HCT116 (cell line): ENCODE measurements at regions not wholly inside any gene's neighbourhood (a gene's known extent, or its start where the extent isn't known, plus 50 kb on each side); places are given as distances from the start of the nearest gene placed in this dataset.

Experiments used
- ATAC-seq: fragments of 200-7000 bp; cut with Tn5 transposase; 2 replicates; pipeline ENCODE4 v1.9.1; 2020; ENCODE audit warnings: mild to moderate bottlenecking, moderate library complexity
- BruUV-seq: library from RNA; stranded (reverse); fragments of 400-500 nt; replicated peaks from 2 replicates; lab custom pipeline; 2021; lab: Mats Ljungman, UMichigan
- CTCF ChIA-PET: fragments of 300-600 bp; sonication (Branson Sonifier 250); formaldehyde crosslinking; loops from one replicate; lab custom pipeline; 2021; ENCODE audit warnings: antibody characterized with exemption; lab: Charles Lee
- POLR2A ChIA-PET: fragments of 300-600, 350-600 bp; sonication (Branson Sonifier 250); formaldehyde crosslinking; loops from one replicate; lab custom pipeline; 2021; ENCODE audit warnings: antibody characterized with exemption; lab: Charles Lee
- RAD21 ChIA-PET, 2 experiments: fragments of 300-600 bp; sonication (Branson Sonifier 250); formaldehyde crosslinking; loops; one replicate each; lab custom pipeline; 2023; ENCODE audit warnings: low total read pairs in 2 of 2; ENCODE audit not compliant: uncharacterized antibody in 2 of 2, unreplicated experiment in 2 of 2, low non-redundant PET in 1 of 2; lab: Charles Lee
- DNase-seq: peaks from one replicate; pipeline ENCODE4 v3.0.0-alpha.2; 2010; ENCODE audit warnings: low read depth, low spot score
- H2AFZ ChIP-seq: fragments of 200-600 bp; shearing (Covaris generic), sonication (generic); 2 replicates; pipeline ENCODE4 v1.6.1; 2017; ENCODE audit warnings: low read depth, mixed run types, mixed read lengths, antibody characterized with exemption, low read length; ENCODE audit not compliant: poor library complexity, severe bottlenecking
- H3K27ac ChIP-seq: 2 replicates; pipeline ENCODE4 v1.5.1; 2012; ENCODE audit warnings: low read depth, low read length
- H3K27me3 ChIP-seq: fragments of 200-600 bp; sonication (generic); 2 replicates; pipeline ENCODE4 v1.6.1; 2016; ENCODE audit warnings: mixed run types, low read length, mixed read lengths; ENCODE audit not compliant: insufficient read depth
- H3K36me3 ChIP-seq, 2 experiments: fragments of 200-500 bp in 1 of 2; fragments of 200-600 bp in 1 of 2; sonication (Bioruptor generic) in 1 of 2; sonication (generic) in 1 of 2; 2 replicates each; pipeline versions ENCODE4 v1.5.1 to v1.6.1; 2014 to 2016; ENCODE audit warnings: low read length in 2 of 2, inconsistent platforms in 1 of 2, mixed read lengths in 1 of 2, mixed run types in 1 of 2; ENCODE audit not compliant: insufficient read depth in 2 of 2, control insufficient read depth in 1 of 2
- H3K4me1 ChIP-seq, 2 experiments: fragments of 200-600 bp in 1 of 2; sonication (generic) in 1 of 2; 2 replicates each; pipeline versions ENCODE4 v1.5.1 to v1.6.1; 2012 to 2017; ENCODE audit warnings: low read length in 2 of 2, inconsistent platforms in 1 of 2, mild to moderate bottlenecking in 1 of 2, mixed read lengths in 1 of 2, mixed run types in 1 of 2, moderate library complexity in 1 of 2; ENCODE audit not compliant: insufficient read depth in 2 of 2, control insufficient read depth in 1 of 2
- H3K4me2 ChIP-seq: fragments of 200-600 bp; sonication (generic); 2 replicates; pipeline ENCODE4 v1.6.1; 2017; ENCODE audit warnings: mixed run types, low read length, mixed read lengths
- H3K4me3 ChIP-seq, 2 experiments: fragments of 200-600 bp in 1 of 2; sonication (generic) in 1 of 2; replicated peaks in 1 of 2; 2 replicates each; pipeline ENCODE4 v1.5.1; 2011 to 2016; ENCODE audit warnings: low read length in 2 of 2, control low read depth in 1 of 2, low read depth in 1 of 2, mild to moderate bottlenecking in 1 of 2, mixed read lengths in 1 of 2, mixed run types in 1 of 2
- H3K79me2 ChIP-seq: fragments of 200-600 bp; sonication (generic); 2 replicates; pipeline ENCODE4 v1.6.1; 2017; ENCODE audit warnings: mild to moderate bottlenecking, mixed run types, low read length, moderate library complexity, mixed read lengths; ENCODE audit not compliant: insufficient read depth
- H3K9ac ChIP-seq: fragments of 200-600 bp; sonication (generic); 2 replicates; pipeline ENCODE4 v1.6.1; 2016; ENCODE audit warnings: low read length, mixed read lengths
- H3K9me2 ChIP-seq: fragments of 200-600 bp; sonication (generic), shearing (Covaris generic); 2 replicates; pipeline ENCODE4 v1.6.1; 2017; ENCODE audit warnings: mixed run types, mild to moderate bottlenecking, moderate library complexity; ENCODE audit not compliant: insufficient read depth
- H3K9me3 ChIP-seq, 2 experiments: fragments of 200-500 bp in 1 of 2; fragments of 200-600 bp in 1 of 2; sonication (Bioruptor generic) in 1 of 2; sonication (generic) in 1 of 2; 2 replicates each; pipeline ENCODE4 v1.6.1; 2014 to 2017; ENCODE audit warnings: low read length in 2 of 2, mixed read lengths in 2 of 2, inconsistent platforms in 1 of 2, low read depth in 1 of 2, mild to moderate bottlenecking in 1 of 2, mixed run types in 1 of 2, moderate library complexity in 1 of 2; ENCODE audit not compliant: control insufficient read depth in 1 of 2, insufficient read depth in 1 of 2
- H4K20me1 ChIP-seq: fragments of 200-600 bp; sonication (generic), shearing (Covaris generic); 2 replicates; pipeline ENCODE4 v1.6.1; 2017; ENCODE audit warnings: mixed run types, mild to moderate bottlenecking, moderate library complexity; ENCODE audit not compliant: insufficient read depth
- ELF1 ChIP-seq: IDR thresholded peaks from 2 replicates; pipeline ENCODE4 v1.6.1; 2012; ENCODE audit warnings: low read depth, borderline replicate concordance
- EZH2 ChIP-seq: fragments of 200-600 bp; sonication (generic); IDR thresholded peaks from 2 replicates; pipeline ENCODE4 v1.6.1; 2017; ENCODE audit warnings: antibody characterized with exemption, mixed run types
- JUND ChIP-seq: IDR thresholded peaks from 2 replicates; pipeline ENCODE4 v1.6.1; 2012
- RAD21 ChIP-seq: IDR thresholded peaks from 2 replicates; pipeline ENCODE4 v1.6.1; 2012; ENCODE audit warnings: low read depth, mild to moderate bottlenecking
- SRF ChIP-seq: IDR thresholded peaks from 2 replicates; pipeline ENCODE4 v1.6.1; 2012; ENCODE audit warnings: low read depth
- intact Hi-C: fragments of 100-400 bp; cut with micrococcal nuclease; formaldehyde crosslinking; loops from 2 replicates; pipeline ENCODE4 v1.10.0; 2022
- TF ChIP-seq, protein P1 (sequence below): IDR thresholded peaks from 2 replicates; pipeline ENCODE4 v1.6.1; 2012
- TF ChIP-seq, protein P2 (sequence below), 3 experiments: fragments of 200-600 bp in 1 of 3; sonication (generic) in 1 of 3; IDR thresholded peaks in 2 of 3; conservative IDR thresholded peaks in 1 of 3; 2 replicates each; pipeline ENCODE4 v1.5.1; 2012 to 2017; ENCODE audit warnings: low read depth in 2 of 3, low read length in 2 of 3, antibody characterized with exemption in 1 of 3, borderline replicate concordance in 1 of 3, control low read depth in 1 of 3, mild to moderate bottlenecking in 1 of 3, mixed read lengths in 1 of 3, mixed run types in 1 of 3, moderate library complexity in 1 of 3; ENCODE audit not compliant: insufficient read depth in 1 of 3
- TF ChIP-seq, protein P3 (sequence below): IDR thresholded peaks from 2 replicates; pipeline ENCODE4 v1.6.1; 2012; ENCODE audit warnings: low read depth

DNA sequence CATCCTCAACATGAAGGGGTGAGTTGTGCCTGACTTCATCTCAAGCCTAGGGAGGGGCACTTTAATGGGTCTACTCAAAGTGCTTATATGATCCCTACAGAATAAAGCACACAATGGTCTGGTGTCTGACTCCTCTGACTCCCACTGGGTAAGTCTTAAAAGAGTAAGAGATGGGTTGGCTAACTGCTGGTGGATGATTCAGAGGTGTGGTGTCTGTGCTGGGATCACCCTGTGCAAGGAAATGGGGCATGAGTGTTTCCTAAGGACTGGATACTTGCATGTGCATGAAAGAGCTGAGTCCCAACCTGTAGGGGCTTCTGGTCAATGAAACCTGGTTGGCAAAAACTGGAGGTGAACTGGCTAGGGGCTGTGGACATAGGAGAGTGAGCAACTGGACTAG lies 158.8 kb downstream of the IL20RB start:
- BruUV-seq: no TSS peak
- Histone ChIP-seq H3K27ac (no peak overlapping the region), H3K4me1 (no peaks in the 10 kb centered on the region), H3K9me2 (no peaks in the 10 kb centered on the region), H3K4me3 (no peak overlapping the region), H3K27me3 (peaks cover 25% of the 10 kb centered on the region), H3K36me3 (no peaks in the 10 kb centered on the region), H2AFZ (no peak overlapping the region), H3K9ac (no peak overlapping the region), H3K9me3 (no peaks in the 10 kb centered on the region), H4K20me1 (no peaks in the 10 kb centered on the region), H3K4me2 (no peak overlapping the region), H3K79me2 (no peaks in the 10 kb centered on the region)
- ChIA-PET RAD21 (no interaction called here), POLR2A (no interaction called here), CTCF (no interaction called here)
- intact Hi-C loops: no loop called here
- no peak for DNase-seq
- ATAC-seq: no peak
- TF ChIP-seq EZH2 (no peak), JUND (no peak), ELF1 (no peak)
- TF ChIP-seq, protein P1, sequence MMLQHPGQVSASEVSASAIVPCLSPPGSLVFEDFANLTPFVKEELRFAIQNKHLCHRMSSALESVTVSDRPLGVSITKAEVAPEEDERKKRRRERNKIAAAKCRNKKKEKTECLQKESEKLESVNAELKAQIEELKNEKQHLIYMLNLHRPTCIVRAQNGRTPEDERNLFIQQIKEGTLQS: no peak
- TF ChIP-seq, protein P2, sequence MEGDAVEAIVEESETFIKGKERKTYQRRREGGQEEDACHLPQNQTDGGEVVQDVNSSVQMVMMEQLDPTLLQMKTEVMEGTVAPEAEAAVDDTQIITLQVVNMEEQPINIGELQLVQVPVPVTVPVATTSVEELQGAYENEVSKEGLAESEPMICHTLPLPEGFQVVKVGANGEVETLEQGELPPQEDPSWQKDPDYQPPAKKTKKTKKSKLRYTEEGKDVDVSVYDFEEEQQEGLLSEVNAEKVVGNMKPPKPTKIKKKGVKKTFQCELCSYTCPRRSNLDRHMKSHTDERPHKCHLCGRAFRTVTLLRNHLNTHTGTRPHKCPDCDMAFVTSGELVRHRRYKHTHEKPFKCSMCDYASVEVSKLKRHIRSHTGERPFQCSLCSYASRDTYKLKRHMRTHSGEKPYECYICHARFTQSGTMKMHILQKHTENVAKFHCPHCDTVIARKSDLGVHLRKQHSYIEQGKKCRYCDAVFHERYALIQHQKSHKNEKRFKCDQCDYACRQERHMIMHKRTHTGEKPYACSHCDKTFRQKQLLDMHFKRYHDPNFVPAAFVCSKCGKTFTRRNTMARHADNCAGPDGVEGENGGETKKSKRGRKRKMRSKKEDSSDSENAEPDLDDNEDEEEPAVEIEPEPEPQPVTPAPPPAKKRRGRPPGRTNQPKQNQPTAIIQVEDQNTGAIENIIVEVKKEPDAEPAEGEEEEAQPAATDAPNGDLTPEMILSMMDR (IDR thresholded peaks at IDR 0.05 in 2 of 3, conservative IDR thresholded peaks at IDR 0.05 in 1 of 3; ENCODE audit: borderline replicate concordance in 1 of 3, insufficient read depth in 1 of 3, low read depth in 2 of 3, low read length in 2 of 3): no peak

DNA sequence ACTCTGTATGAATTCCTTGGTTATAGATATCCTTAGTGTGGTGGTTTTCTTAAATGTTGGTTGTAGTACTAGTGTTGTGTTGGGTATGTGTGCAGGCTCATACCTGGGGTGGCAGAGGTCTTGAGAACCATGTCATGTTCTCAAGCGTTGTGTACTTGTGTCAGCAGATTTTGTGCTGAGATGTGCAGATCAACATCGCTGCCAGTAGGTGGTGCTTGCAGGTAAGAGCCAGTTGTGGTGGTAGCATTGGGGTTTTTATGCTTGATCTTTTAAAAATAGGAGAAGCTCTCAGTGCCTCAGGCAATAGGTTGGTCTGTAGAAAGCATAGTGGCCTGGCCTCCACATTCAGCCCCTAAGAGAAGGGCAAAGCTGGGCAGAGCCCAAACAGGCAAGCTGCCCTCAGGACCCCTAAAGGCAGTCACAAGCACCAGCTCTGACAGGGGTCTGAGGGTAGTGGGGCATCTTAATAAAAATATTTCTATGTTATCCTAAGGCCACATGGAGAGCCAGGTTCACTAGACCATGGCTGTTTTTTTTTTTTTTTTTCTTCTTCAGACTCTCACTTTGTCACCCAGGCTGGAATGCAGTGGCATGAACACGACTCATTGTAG lies 164.0 kb downstream of the IL20RB start:
- Histone ChIP-seq H3K27me3 (peaks cover 15% of the 10 kb centered on the region), H4K20me1 (no peaks in the 10 kb centered on the region), H3K4me3 (no peak overlapping the region), H3K9me2 (no peaks in the 10 kb centered on the region), H3K27ac (no peak overlapping the region), H3K4me1 (no peaks in the 10 kb centered on the region), H2AFZ (peak overlapping the region; percentile 51), H3K9ac (no peak overlapping the region), H3K36me3 (no peaks in the 10 kb centered on the region), H3K79me2 (no peaks in the 10 kb centered on the region), H3K4me2 (no peak overlapping the region), H3K9me3 (no peaks in the 10 kb centered on the region)
- DNase-seq: peak; percentile 61
- ChIA-PET RAD21 (no interaction called here), POLR2A (interaction anchor here (0.5 kb wide), 1 partner anchor 28 kb away, joined by 3 read pairs; no protein-coding TSS in a partner anchor), CTCF (interaction anchor here (0.6 to 2.2 kb wide), 4 partner anchors 11 to 571 kb away, joined by 4 to 18 read pairs (median 7); no protein-coding TSS in a partner anchor)
- BruUV-seq: no TSS peak
- ATAC-seq: peak; percentile 95
- intact Hi-C loops: loop anchor here (5.0 kb wide), 1 partner anchor 570 kb away; no protein-coding TSS in a partner anchor
- TF ChIP-seq, protein P3, sequence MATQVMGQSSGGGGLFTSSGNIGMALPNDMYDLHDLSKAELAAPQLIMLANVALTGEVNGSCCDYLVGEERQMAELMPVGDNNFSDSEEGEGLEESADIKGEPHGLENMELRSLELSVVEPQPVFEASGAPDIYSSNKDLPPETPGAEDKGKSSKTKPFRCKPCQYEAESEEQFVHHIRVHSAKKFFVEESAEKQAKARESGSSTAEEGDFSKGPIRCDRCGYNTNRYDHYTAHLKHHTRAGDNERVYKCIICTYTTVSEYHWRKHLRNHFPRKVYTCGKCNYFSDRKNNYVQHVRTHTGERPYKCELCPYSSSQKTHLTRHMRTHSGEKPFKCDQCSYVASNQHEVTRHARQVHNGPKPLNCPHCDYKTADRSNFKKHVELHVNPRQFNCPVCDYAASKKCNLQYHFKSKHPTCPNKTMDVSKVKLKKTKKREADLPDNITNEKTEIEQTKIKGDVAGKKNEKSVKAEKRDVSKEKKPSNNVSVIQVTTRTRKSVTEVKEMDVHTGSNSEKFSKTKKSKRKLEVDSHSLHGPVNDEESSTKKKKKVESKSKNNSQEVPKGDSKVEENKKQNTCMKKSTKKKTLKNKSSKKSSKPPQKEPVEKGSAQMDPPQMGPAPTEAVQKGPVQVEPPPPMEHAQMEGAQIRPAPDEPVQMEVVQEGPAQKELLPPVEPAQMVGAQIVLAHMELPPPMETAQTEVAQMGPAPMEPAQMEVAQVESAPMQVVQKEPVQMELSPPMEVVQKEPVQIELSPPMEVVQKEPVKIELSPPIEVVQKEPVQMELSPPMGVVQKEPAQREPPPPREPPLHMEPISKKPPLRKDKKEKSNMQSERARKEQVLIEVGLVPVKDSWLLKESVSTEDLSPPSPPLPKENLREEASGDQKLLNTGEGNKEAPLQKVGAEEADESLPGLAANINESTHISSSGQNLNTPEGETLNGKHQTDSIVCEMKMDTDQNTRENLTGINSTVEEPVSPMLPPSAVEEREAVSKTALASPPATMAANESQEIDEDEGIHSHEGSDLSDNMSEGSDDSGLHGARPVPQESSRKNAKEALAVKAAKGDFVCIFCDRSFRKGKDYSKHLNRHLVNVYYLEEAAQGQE: no peak
- peak; percentile 55 for TF ChIP-seq RAD21
- TF ChIP-seq SRF: no peak
- TF ChIP-seq, protein P2 (IDR thresholded peaks at IDR 0.05 in 2 of 3, conservative IDR thresholded peaks at IDR 0.05 in 1 of 3; ENCODE audit: borderline replicate concordance in 1 of 3, insufficient read depth in 1 of 3, low read depth in 2 of 3, low read length in 2 of 3): peak; percentile 36 to 86 (median 83); a peak in 5 of 6 replicates
